Endothelial cell of umbilical vein (primary cell): ENCODE measurements at regions not wholly inside any gene's neighbourhood (a gene's known extent, or its start where the extent isn't known, plus 50 kb on each side); places are given as distances from the start of the nearest gene placed in this dataset.

Source experiments
- BruUV-seq: library from RNA; stranded (reverse); fragments of 400-500 nt; replicated peaks from 2 replicates; lab custom pipeline; 2021; lab: Mats Ljungman, UMichigan
- CTCF ChIA-PET: fragments of 300-600, 350-600 bp; sonication (Branson Sonifier 250); formaldehyde crosslinking; loops from one replicate; lab custom pipeline; 2021; ENCODE audit warnings: antibody characterized with exemption, inconsistent platforms; lab: Charles Lee
- POLR2A ChIA-PET: fragments of 300-600, 350-600 bp; sonication (Branson Sonifier 250); formaldehyde crosslinking; loops from one replicate; lab custom pipeline; 2021; ENCODE audit warnings: antibody characterized with exemption, inconsistent platforms; lab: Charles Lee
- DNase-seq: peaks from one replicate; pipeline ENCODE4 v3.0.0-alpha.2; 2011; ENCODE audit warnings: low read depth, low spot score
- FAIRE-seq: peaks from 2 replicates; lab custom pipeline; 2011; peaks lifted over from hg19 to GRCh38; lab: Jason Lieb, UNC
- H2AFZ ChIP-seq: 2 replicates; pipeline ENCODE4 v1.6.0; 2012; ENCODE audit warnings: low read depth, low read length, control low read depth, inconsistent platforms
- H3K27ac ChIP-seq: 2 replicates; pipeline ENCODE4 v1.5.1; 2011; ENCODE audit warnings: low read depth, mild to moderate bottlenecking, control low read depth, low read length, moderate library complexity; ENCODE audit not compliant: insufficient read depth
- H3K27me3 ChIP-seq, 2 experiments: 2 replicates each; pipeline versions ENCODE4 v1.6.0 to v1.6.1; 2011; ENCODE audit warnings: low read length in 2 of 2, mixed read lengths in 1 of 2; ENCODE audit not compliant: control insufficient read depth in 2 of 2, insufficient read depth in 2 of 2
- H3K36me3 ChIP-seq, 2 experiments: 2 replicates in 1 of 2; 3 replicates in 1 of 2; pipeline ENCODE4 v1.5.1; 2011; ENCODE audit warnings: low read length in 2 of 2, mild to moderate bottlenecking in 1 of 2, moderate library complexity in 1 of 2; ENCODE audit not compliant: control insufficient read depth in 2 of 2, insufficient read depth in 2 of 2; ENCODE audit errors: extremely low read depth in 1 of 2
- H3K4me1 ChIP-seq: 3 replicates; pipeline ENCODE4 v1.5.1; 2011; ENCODE audit warnings: mild to moderate bottlenecking, low read length; ENCODE audit not compliant: control insufficient read depth, insufficient read depth; ENCODE audit errors: extremely low read depth
- H3K4me2 ChIP-seq: 2 replicates; pipeline ENCODE4 v1.6.1; 2011; ENCODE audit warnings: low read length, control low read depth, mixed read lengths; ENCODE audit not compliant: insufficient read depth
- H3K4me3 ChIP-seq, 3 experiments: fragments of 200-600 bp in 1 of 3; sonication (generic), shearing (Covaris generic) in 1 of 3; replicated peaks in 1 of 3; 2 replicates each; pipeline ENCODE4 v1.5.1; 2011 to 2016; ENCODE audit warnings: control low read depth in 3 of 3, low read length in 3 of 3, mild to moderate bottlenecking in 2 of 3, inconsistent platforms in 1 of 3, low read depth in 1 of 3, moderate library complexity in 1 of 3; ENCODE audit not compliant: insufficient read depth in 1 of 3
- H3K79me2 ChIP-seq: 2 replicates; pipeline ENCODE4 v1.6.0; 2012; ENCODE audit warnings: low read length, inconsistent platforms; ENCODE audit not compliant: control insufficient read depth, insufficient read depth
- H3K9ac ChIP-seq: replicated peaks from 2 replicates; pipeline ENCODE3; 2011; ENCODE audit warnings: low read length, control low read depth; ENCODE audit not compliant: insufficient read depth; ENCODE audit errors: extremely low read depth
- H3K9me1 ChIP-seq: replicated peaks from 3 replicates; pipeline ENCODE4 v1.6.0; 2011; ENCODE audit warnings: mild to moderate bottlenecking, low read length; ENCODE audit not compliant: control insufficient read depth, insufficient read depth; ENCODE audit errors: extremely low read depth
- H3K9me3 ChIP-seq: replicated peaks from 2 replicates; pipeline ENCODE4 v1.5.1; 2012; ENCODE audit warnings: low read length, inconsistent platforms; ENCODE audit not compliant: control insufficient read depth, insufficient read depth
- H4K20me1 ChIP-seq: replicated peaks from 2 replicates; pipeline ENCODE3; 2011; ENCODE audit warnings: mild to moderate bottlenecking, low read length; ENCODE audit not compliant: control insufficient read depth, insufficient read depth; ENCODE audit errors: extremely low read depth
- EZH2 ChIP-seq: IDR thresholded peaks from 2 replicates; pipeline ENCODE4 v1.6.1; 2012; ENCODE audit warnings: borderline replicate concordance, low read depth, mild to moderate bottlenecking, moderate library complexity, low read length, inconsistent platforms; ENCODE audit not compliant: severe bottlenecking
- MYC ChIP-seq: IDR thresholded peaks from one replicate; pipeline ENCODE4 v1.6.1; 2011; ENCODE audit warnings: mild to moderate bottlenecking, low read depth, low read length
- POLR2AphosphoS5 ChIP-seq: IDR thresholded peaks from 2 replicates; pipeline ENCODE4 v1.6.1; 2012; ENCODE audit warnings: low read depth, mild to moderate bottlenecking, control low read depth, low read length, moderate library complexity; ENCODE audit not compliant: insufficient read depth
- dilution Hi-C: fragments of 300-500 bp; cut with MboI; formaldehyde crosslinking; loops from one replicate; pipeline ENCODE4 v1.15.0; 2019; ENCODE audit warnings: low sequenced_read_pairs; ENCODE audit not compliant: extremely low pct_ligation_motif_present
- intact Hi-C: fragments of 100-400 bp; cut with micrococcal nuclease; formaldehyde crosslinking; loops from one replicate; pipeline ENCODE4 v1.10.0; 2022
- TF ChIP-seq, protein P1 (sequence below), 2 donors: IDR thresholded peaks; 1 replicate in 1 of 2; 2 replicates in 1 of 2; pipeline ENCODE4 v1.5.1; 2011; ENCODE audit warnings: low read length in 2 of 2, mild to moderate bottlenecking in 2 of 2, moderate library complexity in 2 of 2, control low read depth in 1 of 2, inconsistent platforms in 1 of 2, low read depth in 1 of 2; ENCODE audit not compliant: insufficient read depth in 1 of 2; ENCODE audit errors: extremely low read depth in 1 of 2

- Histone ChIP-seq H3K9me3 (no peaks in the 10 kb centered on the region), H3K79me2 (no peaks in the 10 kb centered on the region), H4K20me1 (no peaks in the 10 kb centered on the region), H3K27me3 (peaks cover 0 to 4% of the 10 kb centered on the region in 2 experiments), H3K4me3 (peak overlapping the region in 2 of 3 experiments; percentile 23 to 25), H3K9me1 (no peaks in the 10 kb centered on the region), H3K27ac (no peak overlapping the region), H3K4me2 (peak overlapping the region; percentile 59), H3K9ac (no peak overlapping the region), H3K4me1 (peaks cover 6% of the 10 kb centered on the region), H3K36me3 (no peaks in the 10 kb centered on the region), H2AFZ (peak overlapping the region; percentile 69)
- ChIA-PET POLR2A (interaction anchor here (0.6 kb wide), 1 partner anchor 294 kb away, joined by 4 read pairs; no protein-coding TSS in a partner anchor), CTCF (interaction anchor here (0.8 to 1.2 kb wide), 2 partner anchors 15 to 61 kb away, joined by 3 to 4 read pairs; no protein-coding TSS in a partner anchor)
- no TSS peak for BruUV-seq
- intact Hi-C loops (no loop called here), dilution Hi-C loops (no loop called here)
- TF ChIP-seq, protein P1, sequence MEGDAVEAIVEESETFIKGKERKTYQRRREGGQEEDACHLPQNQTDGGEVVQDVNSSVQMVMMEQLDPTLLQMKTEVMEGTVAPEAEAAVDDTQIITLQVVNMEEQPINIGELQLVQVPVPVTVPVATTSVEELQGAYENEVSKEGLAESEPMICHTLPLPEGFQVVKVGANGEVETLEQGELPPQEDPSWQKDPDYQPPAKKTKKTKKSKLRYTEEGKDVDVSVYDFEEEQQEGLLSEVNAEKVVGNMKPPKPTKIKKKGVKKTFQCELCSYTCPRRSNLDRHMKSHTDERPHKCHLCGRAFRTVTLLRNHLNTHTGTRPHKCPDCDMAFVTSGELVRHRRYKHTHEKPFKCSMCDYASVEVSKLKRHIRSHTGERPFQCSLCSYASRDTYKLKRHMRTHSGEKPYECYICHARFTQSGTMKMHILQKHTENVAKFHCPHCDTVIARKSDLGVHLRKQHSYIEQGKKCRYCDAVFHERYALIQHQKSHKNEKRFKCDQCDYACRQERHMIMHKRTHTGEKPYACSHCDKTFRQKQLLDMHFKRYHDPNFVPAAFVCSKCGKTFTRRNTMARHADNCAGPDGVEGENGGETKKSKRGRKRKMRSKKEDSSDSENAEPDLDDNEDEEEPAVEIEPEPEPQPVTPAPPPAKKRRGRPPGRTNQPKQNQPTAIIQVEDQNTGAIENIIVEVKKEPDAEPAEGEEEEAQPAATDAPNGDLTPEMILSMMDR (IDR thresholded peaks at IDR 0.05; ENCODE audit: extremely low read depth in 1 of 2, insufficient read depth in 1 of 2, low read depth in 1 of 2, low read length in 2 of 2), result no peak
- no peak for TF ChIP-seq POLR2AphosphoS5
- no peak for TF ChIP-seq MYC
- TF ChIP-seq EZH2, result no peak
- FAIRE-seq (peak; percentile 15), DNase-seq (no peak)
Measured at GRCh38 chr1:54474310-54475251, 68.4 kb upstream of the SSBP3 start.
